H1 (cell line): ENCODE measurements at regions not wholly inside any gene's neighbourhood (a gene's known extent, or its start where the extent isn't known, plus 50 kb on each side); places are given as distances from the start of the nearest gene placed in this dataset.

ENCODE experiments used
- CTBP2 ChIP-seq: IDR thresholded peaks from 2 replicates; pipeline ENCODE4 v1.7.0; 2011; ENCODE audit warnings: borderline replicate concordance, mild to moderate bottlenecking, moderate library complexity, mixed read lengths, low read length; ENCODE audit not compliant: insufficient read depth, insufficient read length
- TF ChIP-seq, protein P1 (sequence below): fragments of 300-600 bp; sonication (generic); IDR thresholded peaks from 2 replicates; pipeline ENCODE4 v1.7.1; 2012; ENCODE audit warnings: low read length, moderate library complexity, mild to moderate bottlenecking, inconsistent platforms; ENCODE audit not compliant: insufficient replicate concordance

- TF ChIP-seq, protein P1, sequence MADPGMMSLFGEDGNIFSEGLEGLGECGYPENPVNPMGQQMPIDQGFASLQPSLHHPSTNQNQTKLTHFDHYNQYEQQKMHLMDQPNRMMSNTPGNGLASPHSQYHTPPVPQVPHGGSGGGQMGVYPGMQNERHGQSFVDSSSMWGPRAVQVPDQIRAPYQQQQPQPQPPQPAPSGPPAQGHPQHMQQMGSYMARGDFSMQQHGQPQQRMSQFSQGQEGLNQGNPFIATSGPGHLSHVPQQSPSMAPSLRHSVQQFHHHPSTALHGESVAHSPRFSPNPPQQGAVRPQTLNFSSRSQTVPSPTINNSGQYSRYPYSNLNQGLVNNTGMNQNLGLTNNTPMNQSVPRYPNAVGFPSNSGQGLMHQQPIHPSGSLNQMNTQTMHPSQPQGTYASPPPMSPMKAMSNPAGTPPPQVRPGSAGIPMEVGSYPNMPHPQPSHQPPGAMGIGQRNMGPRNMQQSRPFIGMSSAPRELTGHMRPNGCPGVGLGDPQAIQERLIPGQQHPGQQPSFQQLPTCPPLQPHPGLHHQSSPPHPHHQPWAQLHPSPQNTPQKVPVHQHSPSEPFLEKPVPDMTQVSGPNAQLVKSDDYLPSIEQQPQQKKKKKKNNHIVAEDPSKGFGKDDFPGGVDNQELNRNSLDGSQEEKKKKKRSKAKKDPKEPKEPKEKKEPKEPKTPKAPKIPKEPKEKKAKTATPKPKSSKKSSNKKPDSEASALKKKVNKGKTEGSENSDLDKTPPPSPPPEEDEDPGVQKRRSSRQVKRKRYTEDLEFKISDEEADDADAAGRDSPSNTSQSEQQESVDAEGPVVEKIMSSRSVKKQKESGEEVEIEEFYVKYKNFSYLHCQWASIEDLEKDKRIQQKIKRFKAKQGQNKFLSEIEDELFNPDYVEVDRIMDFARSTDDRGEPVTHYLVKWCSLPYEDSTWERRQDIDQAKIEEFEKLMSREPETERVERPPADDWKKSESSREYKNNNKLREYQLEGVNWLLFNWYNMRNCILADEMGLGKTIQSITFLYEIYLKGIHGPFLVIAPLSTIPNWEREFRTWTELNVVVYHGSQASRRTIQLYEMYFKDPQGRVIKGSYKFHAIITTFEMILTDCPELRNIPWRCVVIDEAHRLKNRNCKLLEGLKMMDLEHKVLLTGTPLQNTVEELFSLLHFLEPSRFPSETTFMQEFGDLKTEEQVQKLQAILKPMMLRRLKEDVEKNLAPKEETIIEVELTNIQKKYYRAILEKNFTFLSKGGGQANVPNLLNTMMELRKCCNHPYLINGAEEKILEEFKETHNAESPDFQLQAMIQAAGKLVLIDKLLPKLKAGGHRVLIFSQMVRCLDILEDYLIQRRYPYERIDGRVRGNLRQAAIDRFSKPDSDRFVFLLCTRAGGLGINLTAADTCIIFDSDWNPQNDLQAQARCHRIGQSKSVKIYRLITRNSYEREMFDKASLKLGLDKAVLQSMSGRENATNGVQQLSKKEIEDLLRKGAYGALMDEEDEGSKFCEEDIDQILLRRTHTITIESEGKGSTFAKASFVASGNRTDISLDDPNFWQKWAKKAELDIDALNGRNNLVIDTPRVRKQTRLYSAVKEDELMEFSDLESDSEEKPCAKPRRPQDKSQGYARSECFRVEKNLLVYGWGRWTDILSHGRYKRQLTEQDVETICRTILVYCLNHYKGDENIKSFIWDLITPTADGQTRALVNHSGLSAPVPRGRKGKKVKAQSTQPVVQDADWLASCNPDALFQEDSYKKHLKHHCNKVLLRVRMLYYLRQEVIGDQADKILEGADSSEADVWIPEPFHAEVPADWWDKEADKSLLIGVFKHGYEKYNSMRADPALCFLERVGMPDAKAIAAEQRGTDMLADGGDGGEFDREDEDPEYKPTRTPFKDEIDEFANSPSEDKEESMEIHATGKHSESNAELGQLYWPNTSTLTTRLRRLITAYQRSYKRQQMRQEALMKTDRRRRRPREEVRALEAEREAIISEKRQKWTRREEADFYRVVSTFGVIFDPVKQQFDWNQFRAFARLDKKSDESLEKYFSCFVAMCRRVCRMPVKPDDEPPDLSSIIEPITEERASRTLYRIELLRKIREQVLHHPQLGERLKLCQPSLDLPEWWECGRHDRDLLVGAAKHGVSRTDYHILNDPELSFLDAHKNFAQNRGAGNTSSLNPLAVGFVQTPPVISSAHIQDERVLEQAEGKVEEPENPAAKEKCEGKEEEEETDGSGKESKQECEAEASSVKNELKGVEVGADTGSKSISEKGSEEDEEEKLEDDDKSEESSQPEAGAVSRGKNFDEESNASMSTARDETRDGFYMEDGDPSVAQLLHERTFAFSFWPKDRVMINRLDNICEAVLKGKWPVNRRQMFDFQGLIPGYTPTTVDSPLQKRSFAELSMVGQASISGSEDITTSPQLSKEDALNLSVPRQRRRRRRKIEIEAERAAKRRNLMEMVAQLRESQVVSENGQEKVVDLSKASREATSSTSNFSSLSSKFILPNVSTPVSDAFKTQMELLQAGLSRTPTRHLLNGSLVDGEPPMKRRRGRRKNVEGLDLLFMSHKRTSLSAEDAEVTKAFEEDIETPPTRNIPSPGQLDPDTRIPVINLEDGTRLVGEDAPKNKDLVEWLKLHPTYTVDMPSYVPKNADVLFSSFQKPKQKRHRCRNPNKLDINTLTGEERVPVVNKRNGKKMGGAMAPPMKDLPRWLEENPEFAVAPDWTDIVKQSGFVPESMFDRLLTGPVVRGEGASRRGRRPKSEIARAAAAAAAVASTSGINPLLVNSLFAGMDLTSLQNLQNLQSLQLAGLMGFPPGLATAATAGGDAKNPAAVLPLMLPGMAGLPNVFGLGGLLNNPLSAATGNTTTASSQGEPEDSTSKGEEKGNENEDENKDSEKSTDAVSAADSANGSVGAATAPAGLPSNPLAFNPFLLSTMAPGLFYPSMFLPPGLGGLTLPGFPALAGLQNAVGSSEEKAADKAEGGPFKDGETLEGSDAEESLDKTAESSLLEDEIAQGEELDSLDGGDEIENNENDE, result no peak
- TF ChIP-seq CTBP2, result no peak
Observed at GRCh38 chr15:67947254-67948039, 106.7 kb upstream of the PIAS1 start (continued).
